ENCODE measurements at regions not wholly inside any gene's neighbourhood (a gene's known extent, or its start where the extent isn't known, plus 50 kb on each side); places are given as distances from the start of the nearest gene placed in this dataset.

GRCh38 chr2:192741889-192742288 is 547.2 kb upstream of the TMEFF2 start:
- TF ChIP-seq CTCF (IDR thresholded peaks at IDR 0.05; ENCODE audit: insufficient read depth, low read length, missing control alignments) = no peak
- POLR2A ChIA-PET = no interaction called here
- CTCF ChIA-PET = no interaction called here
- no peak for DNase-seq (ENCODE audit: low read depth, low spot score)
- H3K4me3 ChIP-seq (ENCODE audit: low read depth, low read length) = no peak overlapping the region

GRCh38 chr2:192735447-192735846 is 540.7 kb upstream of the TMEFF2 start:
- no peak for TF ChIP-seq CTCF (IDR thresholded peaks at IDR 0.05; ENCODE audit: insufficient read depth, low read length, missing control alignments)
- POLR2A ChIA-PET = no interaction called here
- H3K4me3 ChIP-seq (ENCODE audit: low read depth, low read length) = no peak overlapping the region
- no peak for DNase-seq (ENCODE audit: low read depth, low spot score)
- CTCF ChIA-PET = no interaction called here

- POLR2A ChIA-PET = no interaction called here
Observed at GRCh38 chr2:192729369-192729768, 534.6 kb upstream of the TMEFF2 start.

GRCh38 chr2:192725991-192726390 is 531.3 kb upstream of the TMEFF2 start:
- no peak overlapping the region for H3K4me3 ChIP-seq (ENCODE audit: low read depth, low read length)
- ChIA-PET CTCF (no interaction called here), POLR2A (no interaction called here)
- no peak for DNase-seq (ENCODE audit: low read depth, low spot score)
- no peak for TF ChIP-seq CTCF (IDR thresholded peaks at IDR 0.05; ENCODE audit: insufficient read depth, low read length, missing control alignments)

More at GRCh38 chr2:192729369-192729768, 534.6 kb upstream of the TMEFF2 start:
- TF ChIP-seq CTCF (IDR thresholded peaks at IDR 0.05; ENCODE audit: insufficient read depth, low read length, missing control alignments) = no peak
- no peak for DNase-seq (ENCODE audit: low read depth, low spot score)
- CTCF ChIA-PET = no interaction called here
- H3K4me3 ChIP-seq (ENCODE audit: low read depth, low read length) = no peak overlapping the region

- ChIA-PET POLR2A (no interaction called here), CTCF (no interaction called here)
- TF ChIP-seq CTCF (IDR thresholded peaks at IDR 0.05; ENCODE audit: insufficient read depth, low read length, missing control alignments) = no peak
- DNase-seq (ENCODE audit: low read depth, low spot score) = no peak
- no peak overlapping the region for H3K4me3 ChIP-seq (ENCODE audit: low read depth, low read length)
Observed at GRCh38 chr2:192719629-192720028, 524.9 kb upstream of the TMEFF2 start.

- H3K4me3 ChIP-seq (ENCODE audit: low read depth, low read length) = no peak overlapping the region
- POLR2A ChIA-PET = no interaction called here
- DNase-seq (ENCODE audit: low read depth, low spot score) = no peak
- no peak for TF ChIP-seq CTCF (IDR thresholded peaks at IDR 0.05; ENCODE audit: insufficient read depth, low read length, missing control alignments)
- CTCF ChIA-PET = no interaction called here
Observed at GRCh38 chr2:192718340-192718739, 523.6 kb upstream of the TMEFF2 start.

Data from AG04449 (cell line).